ENCODE measurements at regions not wholly inside any gene's neighbourhood (a gene's known extent, or its start where the extent isn't known, plus 50 kb on each side); places are given as distances from the start of the nearest gene placed in this dataset.

GRCh38 chr10:4653160-4653559 is 172.8 kb upstream of the AKR1E2 start:
- TF ChIP-seq, protein P1, sequence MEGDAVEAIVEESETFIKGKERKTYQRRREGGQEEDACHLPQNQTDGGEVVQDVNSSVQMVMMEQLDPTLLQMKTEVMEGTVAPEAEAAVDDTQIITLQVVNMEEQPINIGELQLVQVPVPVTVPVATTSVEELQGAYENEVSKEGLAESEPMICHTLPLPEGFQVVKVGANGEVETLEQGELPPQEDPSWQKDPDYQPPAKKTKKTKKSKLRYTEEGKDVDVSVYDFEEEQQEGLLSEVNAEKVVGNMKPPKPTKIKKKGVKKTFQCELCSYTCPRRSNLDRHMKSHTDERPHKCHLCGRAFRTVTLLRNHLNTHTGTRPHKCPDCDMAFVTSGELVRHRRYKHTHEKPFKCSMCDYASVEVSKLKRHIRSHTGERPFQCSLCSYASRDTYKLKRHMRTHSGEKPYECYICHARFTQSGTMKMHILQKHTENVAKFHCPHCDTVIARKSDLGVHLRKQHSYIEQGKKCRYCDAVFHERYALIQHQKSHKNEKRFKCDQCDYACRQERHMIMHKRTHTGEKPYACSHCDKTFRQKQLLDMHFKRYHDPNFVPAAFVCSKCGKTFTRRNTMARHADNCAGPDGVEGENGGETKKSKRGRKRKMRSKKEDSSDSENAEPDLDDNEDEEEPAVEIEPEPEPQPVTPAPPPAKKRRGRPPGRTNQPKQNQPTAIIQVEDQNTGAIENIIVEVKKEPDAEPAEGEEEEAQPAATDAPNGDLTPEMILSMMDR (IDR thresholded peaks at IDR 0.05; ENCODE audit: extremely low read depth in 1 of 2, insufficient read depth in 1 of 2, low read depth in 1 of 2, low read length in 2 of 2) = no peak
- no peak for TF ChIP-seq EZH2 (IDR thresholded peaks at IDR 0.05; ENCODE audit: borderline replicate concordance, low read depth, low read length, severe bottlenecking)
- TF ChIP-seq JUN (IDR thresholded peaks at IDR 0.05; ENCODE audit: borderline replicate concordance, insufficient read depth, insufficient read length, low read depth) = no peak
- no peak for TF ChIP-seq POLR2A (IDR thresholded peaks at IDR 0.05; ENCODE audit: low read depth, low read length)
- TF ChIP-seq POLR2AphosphoS5 (IDR thresholded peaks at IDR 0.05; ENCODE audit: insufficient read depth, low read depth, low read length) = no peak
- TF ChIP-seq MAX (IDR thresholded peaks at IDR 0.05; ENCODE audit: insufficient read depth, insufficient read length) = no peak
- no peak for TF ChIP-seq MYC (IDR thresholded peaks at IDR 0.05; ENCODE audit: low read depth, low read length)
- no peak for TF ChIP-seq FOS (IDR thresholded peaks at IDR 0.05; ENCODE audit: borderline replicate concordance, insufficient read depth, low read length)
- no peak for TF ChIP-seq GATA2 (IDR thresholded peaks at IDR 0.05; ENCODE audit: insufficient read depth, insufficient read length, low read depth, low read length)
- DNase-seq (ENCODE audit: low read depth, low spot score) (no peak), FAIRE-seq (no peak)
- Histone ChIP-seq H3K4me2 (ENCODE audit: insufficient read depth, low read length) (no peak overlapping the region), H2AFZ (ENCODE audit: low read depth, low read length) (no peak overlapping the region), H4K20me1 (replicated peaks; ENCODE audit: control insufficient read depth, extremely low read depth, insufficient read depth, low read length) (no peaks in the 10 kb centered on the region), H3K4me3 (replicated peaks in 1 of 3; ENCODE audit: insufficient read depth in 1 of 3, low read depth in 1 of 3, low read length in 3 of 3) (no peak overlapping the region), H3K79me2 (ENCODE audit: control insufficient read depth, insufficient read depth, low read length) (peaks cover 2% of the 10 kb centered on the region), H3K36me3 (ENCODE audit: control insufficient read depth in 2 of 2, extremely low read depth in 1 of 2, insufficient read depth in 2 of 2, low read length in 2 of 2) (peaks cover 0 to 9% of the 10 kb centered on the region in 2 experiments), H3K27me3 (ENCODE audit: control insufficient read depth in 2 of 2, insufficient read depth in 2 of 2, low read length in 2 of 2) (no peaks in the 10 kb centered on the region), H3K4me1 (ENCODE audit: control insufficient read depth, extremely low read depth, insufficient read depth, low read length) (peaks cover 22% of the 10 kb centered on the region), H3K9me3 (replicated peaks; ENCODE audit: control insufficient read depth, insufficient read depth, low read length) (no peaks in the 10 kb centered on the region), H3K9ac (replicated peaks; ENCODE audit: extremely low read depth, insufficient read depth, low read length) (no peak overlapping the region), H3K9me1 (replicated peaks; ENCODE audit: control insufficient read depth, extremely low read depth, insufficient read depth, low read length) (no peaks in the 10 kb centered on the region), H3K27ac (ENCODE audit: insufficient read depth, low read depth, low read length) (no peak overlapping the region)
- BruUV-seq (replicated peaks) = no TSS peak
- CTCF ChIA-PET = no interaction called here
- POLR2A ChIA-PET = no interaction called here
- intact Hi-C loops (cut with micrococcal nuclease) = no loop called here
- dilution Hi-C loops (cut with MboI; ENCODE audit: extremely low pct_ligation_motif_present, low sequenced_read_pairs) = no loop called here
